HG02885 (cell line): ENCODE measurements at regions not wholly inside any gene's neighbourhood (a gene's known extent, or its start where the extent isn't known, plus 50 kb on each side); places are given as distances from the start of the nearest gene placed in this dataset.

ENCODE experiments used
- ATAC-seq: cut with Tn5 transposase; IDR thresholded peaks from one replicate; pipeline ENCODE4 v1.9.1; 2021; ENCODE audit warnings: mild to moderate bottlenecking; ENCODE audit not compliant: unreplicated experiment, poor library complexity

GRCh38 chr2:220075835-220076234, 448.4 kb downstream of the SLC4A3 start:
- ATAC-seq: no peak

- no peak for ATAC-seq
Observed at GRCh38 chr2:220076734-220077133, 449.3 kb downstream of the SLC4A3 start.

DNA sequence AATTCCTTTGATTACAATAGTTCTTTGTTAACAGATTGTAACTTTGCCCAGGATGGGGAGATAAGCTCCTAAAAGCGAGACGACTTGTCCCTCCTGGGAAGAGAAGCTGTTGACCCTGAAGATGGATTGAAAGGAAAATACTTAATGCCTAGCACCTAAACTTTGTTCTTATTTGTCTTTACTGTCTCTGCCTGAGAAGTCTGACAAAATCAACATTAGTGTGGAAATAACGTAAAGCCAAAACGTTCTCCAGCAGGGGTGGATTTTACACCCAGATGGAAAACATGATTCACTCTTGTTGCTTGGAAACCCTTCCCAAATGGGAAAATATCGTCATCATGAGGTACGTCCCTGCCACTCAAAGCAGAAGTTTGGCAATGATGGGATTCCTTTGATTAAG, 450.1 kb downstream of the SLC4A3 start:
- no peak for ATAC-seq

DNA sequence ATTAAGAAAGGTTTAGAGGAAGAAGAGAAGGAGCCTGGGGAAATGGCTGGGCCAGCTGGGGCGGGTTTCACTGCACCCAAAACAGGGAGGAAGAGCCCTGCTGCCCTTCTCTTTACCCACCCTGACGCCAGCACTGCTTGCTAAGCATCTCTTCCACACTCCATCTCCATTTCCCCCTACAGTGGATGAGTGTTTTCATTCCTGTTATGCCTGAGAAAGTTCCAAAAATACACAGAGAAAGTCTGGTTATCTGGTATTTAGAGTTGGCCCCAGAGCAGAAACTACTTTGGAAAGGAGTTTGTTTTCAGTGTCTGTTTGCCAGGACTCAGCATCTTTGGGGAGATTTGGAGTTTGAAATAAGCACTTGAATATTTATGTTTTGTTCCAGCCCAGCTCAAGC, 451.0 kb downstream of the SLC4A3 start:
- ATAC-seq: no peak

GRCh38 chr2:220079595-220079994, 452.2 kb downstream of the SLC4A3 start:
- no peak for ATAC-seq

DNA sequence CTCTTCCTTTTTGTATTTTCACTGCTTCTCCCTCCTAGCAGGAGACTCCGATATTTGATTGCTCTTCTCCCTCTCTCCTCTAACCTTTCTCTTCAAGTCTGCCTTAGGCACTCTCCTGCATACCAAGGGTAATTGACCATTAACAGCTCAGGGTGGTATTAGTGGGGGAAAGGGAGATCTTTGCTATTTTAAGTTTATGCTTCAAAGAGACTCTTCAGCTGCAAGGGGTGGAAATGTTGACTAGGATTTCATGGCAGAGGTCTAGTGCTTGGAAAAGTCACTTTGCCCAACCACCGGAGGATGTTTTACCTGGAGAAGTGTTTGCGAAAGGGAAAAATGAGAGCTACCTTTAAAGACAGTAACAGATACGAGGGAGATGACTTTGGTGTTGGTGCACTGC, 453.7 kb downstream of the SLC4A3 start:
- no peak for ATAC-seq

DNA sequence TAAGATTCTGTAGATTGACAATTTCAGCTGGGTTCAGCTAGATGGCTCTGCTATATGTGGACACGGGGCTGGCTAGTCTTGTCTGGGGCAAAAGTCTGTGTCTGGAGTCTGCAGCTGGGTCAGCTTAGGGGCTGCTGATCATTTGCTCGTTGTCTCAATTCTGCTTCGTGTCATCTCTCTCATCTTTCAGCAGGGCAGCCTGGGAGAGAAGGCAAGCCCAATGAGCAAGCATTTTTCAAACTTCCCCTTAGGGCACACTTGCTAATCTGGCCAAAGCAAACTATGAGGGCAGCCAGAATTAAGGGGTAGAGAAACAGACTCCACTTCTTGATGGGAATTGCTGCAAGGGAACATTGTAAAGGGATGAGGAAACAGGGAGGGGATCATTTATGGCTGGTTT, 462.6 kb downstream of the SLC4A3 start:
- no peak for ATAC-seq

GRCh38 chr2:220096406-220096805, 469.0 kb downstream of the SLC4A3 start:
- no peak for ATAC-seq

GRCh38 chr2:220101980-220102379, 474.6 kb downstream of the SLC4A3 start:
- ATAC-seq: no peak

- no peak for ATAC-seq
Observed at GRCh38 chr2:220103596-220103995, 476.2 kb downstream of the SLC4A3 start.

GRCh38 chr2:220104871-220105351, 477.5 kb downstream of the SLC4A3 start:
- ATAC-seq: no peak

DNA sequence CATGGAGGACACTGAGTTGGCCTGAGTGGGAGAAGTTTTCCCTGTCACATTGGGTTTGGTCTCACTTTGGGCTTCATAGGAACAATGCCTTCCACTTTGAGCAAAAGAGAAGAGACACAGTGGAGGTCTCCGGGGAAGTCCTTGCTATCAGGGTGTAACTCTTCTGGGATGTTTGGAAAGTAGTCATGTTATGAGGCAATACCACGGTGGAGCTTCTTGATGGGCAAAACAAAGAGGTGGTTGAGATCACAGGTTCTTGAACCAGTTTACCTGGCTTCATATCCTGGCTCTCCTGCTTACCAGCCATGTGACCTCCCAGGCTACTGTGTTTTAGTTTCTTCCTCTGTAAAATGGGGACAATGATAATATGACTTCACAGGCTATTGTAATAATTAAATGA, 478.6 kb downstream of the SLC4A3 start:
- ATAC-seq: no peak

DNA sequence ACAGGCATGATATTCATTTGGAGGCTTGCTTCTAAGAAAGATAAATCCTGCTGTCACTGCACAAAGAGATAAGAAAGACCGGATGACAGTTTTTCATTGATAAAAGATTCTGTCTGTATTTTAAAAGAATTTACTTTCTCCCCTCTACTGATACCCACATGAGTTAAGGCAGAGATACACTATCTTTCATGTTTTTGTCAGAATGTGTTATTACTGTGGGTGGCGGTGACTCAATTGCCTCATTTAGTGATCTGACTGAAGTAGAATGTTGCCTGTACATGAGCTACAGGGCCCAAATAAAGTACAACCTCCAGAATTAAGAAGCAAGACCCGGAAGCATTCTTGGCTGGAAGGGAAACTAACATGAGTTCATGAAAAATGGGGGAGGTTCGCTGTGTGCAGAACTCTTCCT, 480.0 kb downstream of the SLC4A3 start:
- no peak for ATAC-seq

DNA sequence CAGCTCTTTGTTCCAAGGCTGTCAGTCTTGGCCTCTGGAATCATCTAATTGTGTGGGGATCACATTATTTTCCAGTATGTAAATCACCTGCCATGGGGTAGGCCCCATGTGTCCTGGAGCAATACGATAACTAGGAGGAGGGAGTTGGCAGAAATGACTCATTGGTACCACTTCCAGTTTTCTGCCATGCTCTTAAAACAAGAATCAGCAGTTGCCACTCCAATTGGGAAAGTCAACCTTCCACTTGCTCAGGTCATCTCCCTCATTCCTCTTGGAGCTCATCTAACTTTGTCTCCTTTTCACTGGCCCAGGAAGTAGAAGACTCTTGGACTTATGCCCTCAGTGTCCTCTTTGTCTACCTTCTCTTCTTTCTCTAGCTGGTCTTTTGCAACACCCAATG, 487.0 kb downstream of the SLC4A3 start:
- ATAC-seq: no peak

- no peak for ATAC-seq
Observed at GRCh38 chr2:220117025-220117424, 489.6 kb downstream of the SLC4A3 start.

DNA sequence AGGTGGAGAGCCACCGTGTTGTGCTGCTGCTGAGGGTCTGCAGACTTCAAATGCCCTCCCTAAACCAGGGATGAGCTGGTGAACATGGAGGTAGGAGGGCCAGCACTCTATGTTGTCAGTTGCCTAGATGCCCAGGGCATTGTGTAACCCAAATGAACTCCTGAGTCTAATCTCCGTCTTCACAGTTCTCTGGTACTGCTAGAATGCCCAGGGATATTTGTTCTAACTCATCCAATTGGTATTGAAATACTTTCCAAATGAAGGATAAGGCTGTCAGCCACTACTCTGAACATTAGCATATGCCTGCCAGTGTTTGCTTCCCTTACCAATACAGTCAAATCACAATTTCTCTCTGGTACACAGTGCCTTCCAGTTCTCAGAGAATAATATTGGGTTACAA, 492.6 kb downstream of the SLC4A3 start:
- ATAC-seq: no peak

GRCh38 chr2:220123751-220124150, 496.3 kb downstream of the SLC4A3 start:
- no peak for ATAC-seq

DNA sequence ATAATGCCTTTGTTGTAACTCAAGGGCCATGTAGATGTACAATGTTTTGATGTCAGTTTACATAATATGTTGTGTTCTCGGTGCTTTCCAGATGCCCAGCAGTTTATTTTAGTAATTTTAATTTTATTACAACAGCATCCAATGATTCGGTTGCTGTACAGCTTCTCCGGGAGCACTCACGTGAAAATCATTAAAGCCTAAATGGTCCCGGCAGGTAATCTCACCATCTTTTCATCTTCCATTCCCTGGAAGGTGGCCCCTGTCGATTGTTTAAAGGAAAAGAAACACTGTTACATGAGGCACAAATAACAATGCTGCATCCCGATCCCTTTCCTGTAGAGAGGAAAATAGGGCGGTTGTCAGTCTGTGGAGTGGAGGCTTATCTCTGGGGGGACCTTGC, 498.1 kb downstream of the SLC4A3 start:
- ATAC-seq: no peak

GRCh38 chr2:220127311-220127710, 499.9 kb downstream of the SLC4A3 start:
- no peak for ATAC-seq

- no peak for ATAC-seq
Observed at GRCh38 chr2:220127876-220128275, 500.4 kb downstream of the SLC4A3 start.

- no peak for ATAC-seq
Observed at GRCh38 chr2:220129391-220129790, 502.0 kb downstream of the SLC4A3 start.

DNA sequence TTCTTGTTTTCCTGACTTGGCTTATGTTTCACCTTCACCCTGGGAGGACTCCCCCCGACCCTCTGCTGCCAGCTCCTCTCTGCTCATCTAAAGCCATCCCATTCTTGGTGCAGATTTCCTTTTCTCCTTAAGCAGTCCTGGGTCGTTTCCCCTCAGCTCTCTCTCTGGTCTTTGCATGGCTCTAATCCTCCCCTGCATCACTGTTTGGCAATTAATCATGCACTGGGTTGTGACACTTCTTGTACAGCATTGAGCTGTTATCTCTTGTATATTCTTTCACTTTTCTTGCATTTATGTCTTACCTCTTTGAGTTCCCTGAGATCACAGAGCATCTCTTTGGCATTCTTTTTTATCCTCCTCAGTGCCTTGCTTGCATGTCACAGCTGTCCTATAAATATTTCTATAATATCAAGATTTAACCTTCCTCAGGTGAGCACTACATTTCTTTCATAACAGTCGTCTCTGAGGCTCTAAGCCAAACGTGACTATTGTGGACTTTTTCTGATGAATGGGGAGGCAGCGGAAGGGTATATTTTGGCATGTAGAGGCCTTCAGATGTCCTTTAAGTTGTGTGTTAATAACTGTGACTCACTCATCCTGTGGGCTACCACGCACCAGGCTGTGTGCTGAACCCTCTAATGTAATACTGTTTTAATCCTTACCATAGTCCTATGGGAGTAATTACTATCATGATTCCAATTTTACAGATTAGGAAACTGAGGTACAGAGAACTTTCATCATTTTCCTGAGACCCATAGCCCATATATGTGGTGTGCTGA, 507.5 kb downstream of the SLC4A3 start:
- ATAC-seq: no peak
